Adipocyte (in vitro differentiated cells): ENCODE measurements at regions not wholly inside any gene's neighbourhood (a gene's known extent, or its start where the extent isn't known, plus 50 kb on each side); places are given as distances from the start of the nearest gene placed in this dataset.
"Not testable (repeated sequence)": the region's sequence is repeated elsewhere in the genome, so short reads cannot be mapped to it uniquely, and the experiment has no call there.

Source experiments
- DNase-seq: peaks from one replicate; pipeline ENCODE4 v3.0.0-alpha.2; 2015; ENCODE audit warnings: low read depth
- H3K27me3 ChIP-seq: replicated peaks from 2 replicates; pipeline ENCODE4 v1.7.0; 2013; ENCODE audit warnings: mild to moderate bottlenecking, low read length, moderate library complexity; ENCODE audit not compliant: control insufficient read depth, insufficient read depth
- H3K36me3 ChIP-seq: 2 replicates; pipeline ENCODE4 v1.7.0; 2013; ENCODE audit warnings: low read length, mild to moderate bottlenecking, moderate library complexity; ENCODE audit not compliant: control insufficient read depth, insufficient read depth, severe bottlenecking
- H3K4me1 ChIP-seq: 2 replicates; pipeline ENCODE4 v1.7.0; 2013; ENCODE audit warnings: mild to moderate bottlenecking, low read length, moderate library complexity; ENCODE audit not compliant: control insufficient read depth, insufficient read depth
- H3K4me3 ChIP-seq: 2 replicates; pipeline ENCODE4 v1.7.0; 2013; ENCODE audit warnings: mild to moderate bottlenecking, low read length, moderate library complexity
- H3K9ac ChIP-seq: 2 replicates; pipeline ENCODE4 v1.7.0; 2013; ENCODE audit warnings: mild to moderate bottlenecking, low read length, moderate library complexity
- H3K9me3 ChIP-seq: 2 replicates; pipeline ENCODE4 v1.7.0; 2013; ENCODE audit warnings: mild to moderate bottlenecking, low read length, moderate library complexity; ENCODE audit not compliant: control insufficient read depth

DNA sequence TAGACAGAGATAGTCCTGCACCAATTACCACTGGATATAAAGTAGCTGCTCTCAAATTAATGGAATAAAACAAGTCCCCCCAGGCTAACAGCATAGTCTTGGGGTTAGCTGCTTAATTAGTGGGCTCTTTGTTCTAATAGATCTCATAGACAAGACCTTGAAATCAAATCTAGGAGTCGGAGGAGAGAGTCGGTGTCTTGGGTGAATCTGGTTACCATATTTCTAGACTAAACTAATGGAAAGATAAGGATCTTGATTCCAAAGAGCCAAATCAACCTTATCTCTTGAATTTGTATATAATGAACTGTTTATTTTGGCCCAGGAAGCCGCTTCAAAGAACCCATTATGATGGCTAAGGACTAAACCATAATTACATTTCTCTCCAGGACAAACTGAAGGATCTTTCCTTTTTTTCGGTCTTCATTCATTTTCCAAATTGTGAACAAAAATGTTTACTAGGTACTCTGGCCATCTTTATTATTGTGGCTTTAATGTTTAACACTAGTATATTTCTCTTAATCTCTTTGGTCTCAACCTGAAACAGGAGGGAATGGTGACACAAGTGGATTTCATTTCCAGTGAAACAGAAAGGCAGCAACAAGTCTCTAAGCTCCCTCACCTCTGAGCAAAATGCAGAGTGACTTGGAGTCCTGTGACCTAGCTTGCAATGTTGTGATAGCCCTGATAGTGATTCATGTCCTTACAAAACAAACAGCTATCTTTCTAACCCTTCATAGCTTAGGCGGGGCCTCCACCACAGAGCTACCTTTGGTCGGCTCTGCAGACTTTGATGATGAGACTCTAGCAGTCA, 137.9 kb upstream of the PARD3B start:
- DNase-seq: peak; percentile 3
- Histone ChIP-seq H3K36me3 (no peaks in the 10 kb centered on the region), H3K4me3 (no peak overlapping the region), H3K9me3 (no peaks in the 10 kb centered on the region), H3K9ac (no peak overlapping the region), H3K27me3 (no peaks in the 10 kb centered on the region), H3K4me1 (no peaks in the 10 kb centered on the region)

DNA sequence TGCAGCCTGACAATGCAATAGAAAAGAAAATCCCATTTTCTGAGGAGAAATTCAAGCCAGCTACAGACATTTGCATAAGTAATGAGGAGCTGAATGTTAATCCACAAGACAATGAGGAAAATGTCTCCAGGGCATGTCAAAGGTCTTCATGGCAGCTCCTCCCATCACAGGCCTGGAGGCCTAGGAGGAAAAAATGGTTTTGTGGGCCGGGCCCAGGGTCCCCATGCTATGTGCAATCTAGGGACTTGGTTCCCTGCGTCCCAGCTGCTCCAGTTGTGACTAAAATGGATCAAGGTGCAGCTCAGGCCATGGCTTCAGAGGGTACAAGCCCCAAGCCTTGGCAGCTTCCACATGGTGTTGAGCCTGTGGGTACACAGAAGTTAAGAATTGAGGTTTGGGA, 132.5 kb upstream of the PARD3B start:
- H3K4me3 ChIP-seq, H3K36me3 ChIP-seq, DNase-seq, H3K9me3 ChIP-seq, H3K4me1 ChIP-seq, H3K9ac ChIP-seq, H3K27me3 ChIP-seq: not testable (repeated sequence)

DNA sequence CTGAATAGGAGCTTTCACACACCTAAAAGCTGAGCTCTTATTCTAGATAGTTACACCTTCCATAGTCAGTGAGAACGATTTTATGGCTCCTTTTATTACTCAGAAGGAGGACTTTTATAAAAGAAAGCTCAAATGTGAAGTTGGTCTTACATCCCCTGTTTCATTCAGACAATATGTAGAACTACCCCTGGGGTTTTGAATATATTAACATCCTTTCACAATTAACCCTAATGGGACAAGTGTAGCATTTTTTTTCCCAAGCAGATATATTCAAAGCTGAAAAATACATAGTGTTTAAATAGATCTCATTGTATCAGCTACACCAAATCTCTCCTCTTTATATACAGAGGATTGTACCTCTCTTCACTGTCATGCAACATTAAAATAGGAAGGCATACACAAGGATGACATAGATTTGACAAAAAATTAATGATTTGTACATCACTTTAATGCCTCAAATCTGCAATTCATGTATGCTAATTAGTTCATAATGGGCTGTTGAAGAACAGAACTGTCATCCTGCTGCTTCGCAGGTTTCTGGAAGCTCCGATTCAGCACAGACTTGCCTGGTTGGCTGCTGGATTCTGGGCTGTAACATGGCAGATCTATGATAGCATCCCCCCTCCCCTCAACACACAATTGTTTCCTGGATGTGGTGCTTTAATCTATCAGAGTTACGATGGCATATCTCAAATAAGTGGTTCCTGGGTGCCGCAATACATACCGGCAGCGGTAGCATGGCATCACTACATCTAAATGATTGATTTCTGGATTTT, 129.7 kb upstream of the PARD3B start:
- Histone ChIP-seq H3K27me3 (no peaks in the 10 kb centered on the region), H3K4me3 (no peak overlapping the region), H3K9me3 (no peaks in the 10 kb centered on the region), H3K36me3 (no peaks in the 10 kb centered on the region), H3K9ac (no peak overlapping the region), H3K4me1 (no peaks in the 10 kb centered on the region)
- DNase-seq: no peak

DNA sequence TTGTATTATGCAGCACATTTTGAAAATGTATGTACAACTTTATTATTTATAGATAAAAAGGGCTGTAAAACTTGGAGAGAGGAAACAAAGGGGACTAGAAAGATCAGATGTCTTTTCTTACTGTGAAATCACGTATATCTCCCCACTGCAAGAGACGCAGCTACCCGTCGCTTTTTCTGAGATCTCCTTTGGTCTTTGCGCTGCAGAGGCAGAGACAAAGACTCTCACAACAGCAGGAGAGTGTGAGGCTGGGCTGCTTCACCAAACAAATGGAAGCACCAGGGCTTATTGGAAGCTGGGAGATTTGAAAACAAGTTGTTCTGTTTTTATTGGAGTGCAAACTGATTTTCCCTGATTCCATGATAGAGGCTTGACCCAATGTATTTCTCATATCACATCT, 129.0 kb upstream of the PARD3B start:
- Histone ChIP-seq H3K36me3 (no peaks in the 10 kb centered on the region), H3K4me3 (no peak overlapping the region), H3K4me1 (no peaks in the 10 kb centered on the region), H3K9ac (no peak overlapping the region), H3K9me3 (no peaks in the 10 kb centered on the region), H3K27me3 (no peaks in the 10 kb centered on the region)
- DNase-seq: no peak

DNA sequence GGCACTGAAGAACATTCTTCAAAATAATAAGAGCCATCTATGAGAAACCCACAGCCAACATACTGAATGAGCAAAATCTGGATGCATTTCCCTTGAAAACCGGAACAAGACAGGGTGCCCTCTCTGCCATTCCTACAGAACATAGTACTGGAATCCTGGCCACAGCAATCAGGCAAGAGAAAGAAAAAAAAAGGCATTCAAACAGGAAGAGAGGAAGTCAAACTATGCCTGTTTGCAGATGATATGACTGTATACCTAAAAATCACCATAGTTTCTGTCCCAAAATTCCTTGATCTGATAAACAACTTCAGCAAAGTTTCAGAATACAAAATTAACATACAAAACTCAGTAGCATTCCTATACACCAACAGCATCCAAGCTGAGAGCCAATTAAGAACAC, 119.5 kb upstream of the PARD3B start:
- H3K4me3 ChIP-seq: no peak overlapping the region
- H3K9ac ChIP-seq: no peak overlapping the region
- H3K4me1 ChIP-seq: no peaks in the 10 kb centered on the region
- H3K36me3 ChIP-seq: no peaks in the 10 kb centered on the region
- peaks cover 10% of the 10 kb centered on the region for H3K9me3 ChIP-seq
- DNase-seq: no peak
- H3K27me3 ChIP-seq: no peaks in the 10 kb centered on the region

DNA sequence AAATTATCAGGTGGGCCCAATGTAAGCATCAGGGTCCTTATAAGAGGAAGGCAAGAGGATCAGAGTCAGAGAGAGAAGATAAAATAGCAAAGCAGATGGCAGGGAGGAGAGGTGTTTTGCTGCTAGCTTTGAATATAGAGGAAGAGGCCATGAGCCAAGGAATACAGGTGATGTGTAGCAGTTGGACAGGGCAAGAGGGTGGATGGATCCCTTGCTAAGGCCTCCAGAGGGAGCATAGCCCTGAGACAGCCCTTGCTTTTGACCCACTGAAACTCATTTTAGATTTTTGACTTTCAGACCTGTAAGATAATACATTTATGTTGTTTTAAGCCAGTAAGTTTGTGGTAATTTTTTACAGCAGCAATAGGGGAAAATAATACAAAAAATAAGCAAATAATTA, 116.6 kb upstream of the PARD3B start:
- no peaks in the 10 kb centered on the region for H3K4me1 ChIP-seq
- no peaks in the 10 kb centered on the region for H3K27me3 ChIP-seq
- H3K9ac ChIP-seq: no peak overlapping the region
- H3K4me3 ChIP-seq: no peak overlapping the region
- H3K9me3 ChIP-seq: peaks cover 21% of the 10 kb centered on the region
- DNase-seq: no peak
- H3K36me3 ChIP-seq: no peaks in the 10 kb centered on the region

DNA sequence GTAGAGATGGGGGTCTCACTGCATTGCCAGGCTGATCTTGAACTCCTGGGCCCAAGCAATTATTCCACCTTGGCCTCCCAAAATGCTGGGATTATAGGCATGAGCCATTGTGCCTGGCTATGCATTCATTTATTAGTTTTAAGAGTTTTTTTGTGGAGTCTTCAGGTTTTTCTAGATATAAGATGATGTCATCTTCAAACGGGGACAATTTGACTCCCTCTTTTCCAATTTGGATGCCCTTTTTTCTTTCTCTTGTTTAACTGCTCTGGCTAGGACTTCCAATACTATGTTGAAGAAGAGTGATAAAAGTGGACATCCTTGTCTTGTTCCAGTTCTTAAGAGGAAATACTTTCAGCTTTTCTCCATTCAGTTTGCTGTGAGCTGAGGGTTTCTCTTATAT, 113.7 kb upstream of the PARD3B start:
- Histone ChIP-seq H3K9me3 (peaks cover 20% of the 10 kb centered on the region), H3K36me3 (no peaks in the 10 kb centered on the region), H3K27me3 (no peaks in the 10 kb centered on the region), H3K4me1 (peaks cover 10% of the 10 kb centered on the region), H3K9ac (no peak overlapping the region), H3K4me3 (no peak overlapping the region)
- DNase-seq: no peak

DNA sequence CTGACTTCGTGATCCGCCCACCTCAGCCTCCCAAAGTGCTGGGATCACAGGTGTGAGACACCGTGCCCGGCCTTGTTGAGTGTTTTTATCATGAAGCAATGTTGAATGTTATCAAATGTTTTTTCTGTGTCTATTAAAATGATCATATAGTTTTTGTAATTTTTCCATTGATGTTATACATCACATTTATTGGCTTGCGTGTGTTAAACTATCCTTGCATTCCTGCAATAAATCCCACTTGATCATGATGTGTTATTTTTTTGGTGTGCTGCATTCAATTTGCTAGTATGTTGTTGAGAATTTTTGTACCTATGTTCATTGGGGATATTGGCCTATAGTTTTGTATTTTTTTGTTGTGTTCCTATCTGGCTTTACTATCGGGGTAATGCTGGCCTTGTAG, 113.1 kb upstream of the PARD3B start:
- Histone ChIP-seq H3K36me3 (no peaks in the 10 kb centered on the region), H3K4me1 (peaks cover 10% of the 10 kb centered on the region), H3K4me3 (no peak overlapping the region), H3K9ac (no peak overlapping the region), H3K27me3 (no peaks in the 10 kb centered on the region), H3K9me3 (peaks cover 20% of the 10 kb centered on the region)
- no peak for DNase-seq

DNA sequence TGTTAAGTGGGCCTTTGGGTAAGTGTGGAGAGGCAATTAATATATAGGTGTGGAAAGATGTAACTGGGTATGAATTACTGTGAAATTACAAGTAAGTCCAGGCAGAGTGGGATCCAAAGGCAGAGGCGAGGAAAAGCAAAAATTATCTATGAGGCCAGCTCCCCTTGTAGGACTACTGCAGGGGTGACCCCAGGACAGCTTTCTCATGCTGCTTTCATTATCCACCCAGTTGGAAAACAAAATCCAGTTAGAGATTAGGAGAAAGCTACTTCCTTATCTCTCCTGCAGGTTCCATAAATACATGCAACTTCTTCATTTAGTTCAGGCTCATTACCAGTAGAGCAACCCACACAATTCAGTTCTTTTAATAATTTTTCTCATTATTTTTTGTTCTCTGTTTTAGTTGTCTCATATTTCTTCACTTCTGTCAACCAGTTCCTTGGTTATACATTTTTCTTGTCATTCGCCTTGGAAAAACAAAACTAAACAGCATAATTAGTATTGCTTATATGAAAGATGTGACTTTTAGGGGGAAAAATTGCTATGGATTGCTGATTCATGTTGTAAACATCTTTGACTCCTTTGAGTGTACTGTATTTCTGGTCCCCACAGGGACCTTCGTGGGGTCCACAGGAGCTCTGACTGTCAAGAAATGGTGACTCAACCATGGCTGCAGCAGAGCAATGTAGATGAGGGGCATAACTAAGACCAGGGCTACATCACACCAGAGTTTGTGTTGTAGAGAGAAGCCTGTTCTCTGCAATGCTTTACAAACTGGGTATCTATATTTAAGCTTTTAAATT, 110.4 kb upstream of the PARD3B start:
- Histone ChIP-seq H3K36me3 (no peaks in the 10 kb centered on the region), H3K4me1 (peaks cover 10% of the 10 kb centered on the region), H3K9ac (no peak overlapping the region), H3K4me3 (no peak overlapping the region), H3K9me3 (peaks cover 20% of the 10 kb centered on the region), H3K27me3 (no peaks in the 10 kb centered on the region)
- peak; percentile 48 for DNase-seq

DNA sequence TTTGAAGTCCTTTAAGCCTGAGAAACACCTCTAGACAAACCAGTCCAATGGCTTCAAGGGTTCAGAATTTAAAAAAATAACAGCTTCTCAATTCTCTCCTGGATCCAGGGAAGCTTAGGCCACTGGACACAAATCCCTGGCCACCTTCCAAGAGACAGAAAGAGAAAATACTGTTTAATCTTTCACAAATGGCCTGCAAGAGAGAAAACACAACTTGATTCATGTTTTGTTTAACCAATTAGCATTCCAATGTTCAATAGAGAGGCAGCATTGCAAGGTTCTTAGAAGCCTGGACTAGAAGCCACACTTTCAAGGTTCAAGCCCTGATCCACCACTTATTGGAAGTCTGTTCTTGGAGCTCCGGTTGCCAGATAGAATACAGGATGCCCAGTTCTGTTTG, 109.0 kb upstream of the PARD3B start:
- DNase-seq: peak; percentile 31
- Histone ChIP-seq H3K4me3 (no peak overlapping the region), H3K9me3 (peaks cover 25% of the 10 kb centered on the region), H3K27me3 (no peaks in the 10 kb centered on the region), H3K4me1 (peaks cover 10% of the 10 kb centered on the region), H3K36me3 (no peaks in the 10 kb centered on the region), H3K9ac (no peak overlapping the region)

DNA sequence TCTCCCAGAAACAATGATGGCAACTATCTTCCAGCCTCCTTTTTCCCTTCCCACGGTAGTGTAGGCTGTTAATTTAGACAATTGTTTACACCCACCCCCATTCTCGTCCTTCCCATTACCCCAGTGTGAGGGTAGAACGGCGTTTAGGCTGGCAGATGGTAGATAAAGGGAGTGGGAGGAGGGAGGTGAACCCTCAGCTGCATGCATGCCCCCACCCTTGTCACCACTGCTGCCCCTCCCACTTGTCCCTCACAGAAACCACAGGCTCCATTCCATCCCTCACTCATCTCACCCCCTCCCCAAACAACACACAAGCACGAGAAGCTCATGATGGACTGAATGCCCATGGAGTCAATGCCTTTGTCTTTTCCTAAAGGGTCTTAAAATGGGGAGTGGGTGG, 107.9 kb upstream of the PARD3B start:
- peaks cover 13% of the 10 kb centered on the region for H3K9me3 ChIP-seq
- no peaks in the 10 kb centered on the region for H3K27me3 ChIP-seq
- H3K9ac ChIP-seq: no peak overlapping the region
- DNase-seq: no peak
- peaks cover 10% of the 10 kb centered on the region for H3K4me1 ChIP-seq
- no peaks in the 10 kb centered on the region for H3K36me3 ChIP-seq
- no peak overlapping the region for H3K4me3 ChIP-seq
